ENCODE measurements at regions not wholly inside any gene's neighbourhood (a gene's known extent, or its start where the extent isn't known, plus 50 kb on each side); places are given as distances from the start of the nearest gene placed in this dataset.

DNA sequence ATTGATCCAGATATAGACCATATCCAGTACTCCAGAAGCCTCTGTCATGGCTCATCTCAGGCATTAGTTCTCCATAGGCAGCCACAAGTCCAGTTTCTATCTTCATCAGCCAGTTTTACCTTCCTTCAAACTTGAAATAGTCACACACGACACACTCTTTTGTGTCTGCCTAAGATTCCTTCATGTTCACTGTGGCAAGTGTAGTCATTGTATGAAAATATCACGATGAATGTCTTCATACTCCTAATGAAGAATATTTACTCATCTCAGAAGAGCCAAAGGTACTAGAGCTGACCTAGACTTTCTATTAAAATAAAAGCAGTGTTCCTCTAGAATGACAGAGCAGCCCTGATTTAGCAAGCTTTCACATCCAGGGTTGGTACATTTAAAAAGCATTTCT is 230.7 kb downstream of the SNX13 start:
- TF ChIP-seq, protein P1, sequence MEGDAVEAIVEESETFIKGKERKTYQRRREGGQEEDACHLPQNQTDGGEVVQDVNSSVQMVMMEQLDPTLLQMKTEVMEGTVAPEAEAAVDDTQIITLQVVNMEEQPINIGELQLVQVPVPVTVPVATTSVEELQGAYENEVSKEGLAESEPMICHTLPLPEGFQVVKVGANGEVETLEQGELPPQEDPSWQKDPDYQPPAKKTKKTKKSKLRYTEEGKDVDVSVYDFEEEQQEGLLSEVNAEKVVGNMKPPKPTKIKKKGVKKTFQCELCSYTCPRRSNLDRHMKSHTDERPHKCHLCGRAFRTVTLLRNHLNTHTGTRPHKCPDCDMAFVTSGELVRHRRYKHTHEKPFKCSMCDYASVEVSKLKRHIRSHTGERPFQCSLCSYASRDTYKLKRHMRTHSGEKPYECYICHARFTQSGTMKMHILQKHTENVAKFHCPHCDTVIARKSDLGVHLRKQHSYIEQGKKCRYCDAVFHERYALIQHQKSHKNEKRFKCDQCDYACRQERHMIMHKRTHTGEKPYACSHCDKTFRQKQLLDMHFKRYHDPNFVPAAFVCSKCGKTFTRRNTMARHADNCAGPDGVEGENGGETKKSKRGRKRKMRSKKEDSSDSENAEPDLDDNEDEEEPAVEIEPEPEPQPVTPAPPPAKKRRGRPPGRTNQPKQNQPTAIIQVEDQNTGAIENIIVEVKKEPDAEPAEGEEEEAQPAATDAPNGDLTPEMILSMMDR (IDR thresholded peaks at IDR 0.05) = no peak
- TF ChIP-seq POLR2A (IDR thresholded peaks at IDR 0.05) = no peak
- TF ChIP-seq POLR2AphosphoS5 (IDR thresholded peaks at IDR 0.05) = no peak

Measured in breast epithelium (tissue), 3 donors.